ENCODE measurements at regions not wholly inside any gene's neighbourhood (a gene's known extent, or its start where the extent isn't known, plus 50 kb on each side); places are given as distances from the start of the nearest gene placed in this dataset.

GRCh38 chr2:216563646-216564045 is 65.0 kb downstream of the RPL37A start:
- no peak overlapping the region for H3K4me3 ChIP-seq
- no peaks in the 10 kb centered on the region for H4K20me1 ChIP-seq
- no peak overlapping the region for H3K9ac ChIP-seq
- no peak for TF ChIP-seq Cebpa-rat (IDR thresholded peaks at IDR 0.05)
- peaks cover 4% of the 10 kb centered on the region; the same call in 1 of the 2 replicates for H3K9me3 ChIP-seq
- no peaks in the 10 kb centered on the region for H3K36me3 ChIP-seq
- no peak overlapping the region for H3K4me2 ChIP-seq
- H3K27ac ChIP-seq = no peak overlapping the region
- H3K27me3 ChIP-seq = no peaks in the 10 kb centered on the region
- H3K4me1 ChIP-seq = no peaks in the 10 kb centered on the region

- Histone ChIP-seq H3K27me3 (no peaks in the 10 kb centered on the region), H3K36me3 (no peaks in the 10 kb centered on the region), H3K27ac (no peak overlapping the region), H3K9me3 (peaks cover 4% of the 10 kb centered on the region; the same call in 1 of the 2 replicates), H3K9ac (no peak overlapping the region), H4K20me1 (no peaks in the 10 kb centered on the region), H3K4me3 (no peak overlapping the region), H3K4me2 (no peak overlapping the region), H3K4me1 (no peaks in the 10 kb centered on the region)
- no peak for TF ChIP-seq Cebpa-rat (IDR thresholded peaks at IDR 0.05)
Measured at GRCh38 chr2:216564611-216565010, 66.0 kb downstream of the RPL37A start.

- H3K9ac ChIP-seq = no peak overlapping the region
- H3K36me3 ChIP-seq = no peaks in the 10 kb centered on the region
- no peaks in the 10 kb centered on the region for H3K4me1 ChIP-seq
- H3K27ac ChIP-seq = no peak overlapping the region
- H4K20me1 ChIP-seq = no peaks in the 10 kb centered on the region
- no peaks in the 10 kb centered on the region for H3K27me3 ChIP-seq
- H3K4me2 ChIP-seq = no peak overlapping the region
- H3K9me3 ChIP-seq = peaks cover 12% of the 10 kb centered on the region
- TF ChIP-seq Cebpa-rat (IDR thresholded peaks at IDR 0.05) = no peak
- H3K4me3 ChIP-seq = no peak overlapping the region
Measured at GRCh38 chr2:216565956-216566355, 67.3 kb upstream of the IGFBP2 start.

GRCh38 chr2:216568576-216568975 is 64.6 kb upstream of the IGFBP2 start:
- Histone ChIP-seq H4K20me1 (no peaks in the 10 kb centered on the region), H3K27me3 (no peaks in the 10 kb centered on the region), H3K9me3 (peaks cover 22% of the 10 kb centered on the region), H3K4me1 (no peaks in the 10 kb centered on the region), H3K27ac (no peak overlapping the region), H3K4me2 (no peak overlapping the region), H3K4me3 (no peak overlapping the region), H3K36me3 (no peaks in the 10 kb centered on the region), H3K9ac (no peak overlapping the region)
- TF ChIP-seq Cebpa-rat (IDR thresholded peaks at IDR 0.05) = no peak

GRCh38 chr2:216569765-216570164 is 63.5 kb upstream of the IGFBP2 start:
- Histone ChIP-seq H3K4me2 (no peak overlapping the region), H4K20me1 (no peaks in the 10 kb centered on the region), H3K36me3 (no peaks in the 10 kb centered on the region), H3K4me3 (no peak overlapping the region), H3K4me1 (no peaks in the 10 kb centered on the region), H3K27me3 (no peaks in the 10 kb centered on the region), H3K27ac (no peak overlapping the region), H3K9ac (no peak overlapping the region), H3K9me3 (peaks cover 22% of the 10 kb centered on the region)
- TF ChIP-seq Cebpa-rat (IDR thresholded peaks at IDR 0.05) = no peak

- no peak overlapping the region for H3K27ac ChIP-seq
- H3K9me3 ChIP-seq = peaks cover 18% of the 10 kb centered on the region
- no peaks in the 10 kb centered on the region for H3K36me3 ChIP-seq
- H3K9ac ChIP-seq = no peak overlapping the region
- no peaks in the 10 kb centered on the region for H3K4me1 ChIP-seq
- TF ChIP-seq Cebpa-rat (IDR thresholded peaks at IDR 0.05) = no peak
- no peaks in the 10 kb centered on the region for H3K27me3 ChIP-seq
- no peak overlapping the region for H3K4me3 ChIP-seq
- H4K20me1 ChIP-seq = no peaks in the 10 kb centered on the region
- H3K4me2 ChIP-seq = no peak overlapping the region
Measured at GRCh38 chr2:216570357-216570756, 62.9 kb upstream of the IGFBP2 start.

- Histone ChIP-seq H3K4me2 (no peak overlapping the region), H3K9me3 (peaks cover 18% of the 10 kb centered on the region), H4K20me1 (no peaks in the 10 kb centered on the region), H3K4me3 (no peak overlapping the region), H3K27me3 (no peaks in the 10 kb centered on the region), H3K36me3 (no peaks in the 10 kb centered on the region), H3K4me1 (no peaks in the 10 kb centered on the region), H3K27ac (no peak overlapping the region), H3K9ac (no peak overlapping the region)
- no peak for TF ChIP-seq Cebpa-rat (IDR thresholded peaks at IDR 0.05)
Measured at GRCh38 chr2:216571178-216571908, 61.9 kb upstream of the IGFBP2 start.

GRCh38 chr2:216571909-216572513 is 61.2 kb upstream of the IGFBP2 start:
- Histone ChIP-seq H3K4me3 (no peak overlapping the region), H3K27me3 (no peaks in the 10 kb centered on the region), H3K4me1 (no peaks in the 10 kb centered on the region; the same call in 1 of the 2 replicates), H3K9me3 (peaks cover 18% of the 10 kb centered on the region), H3K36me3 (no peaks in the 10 kb centered on the region), H3K9ac (no peak overlapping the region), H4K20me1 (no peaks in the 10 kb centered on the region), H3K27ac (no peak overlapping the region), H3K4me2 (no peak overlapping the region)
- no peak for TF ChIP-seq Cebpa-rat (IDR thresholded peaks at IDR 0.05)

- Histone ChIP-seq H3K4me1 (no peaks in the 10 kb centered on the region; the same call in 1 of the 2 replicates), H3K36me3 (no peaks in the 10 kb centered on the region), H3K4me3 (no peak overlapping the region), H3K27me3 (no peaks in the 10 kb centered on the region), H3K27ac (no peak overlapping the region), H3K9me3 (peaks cover 18% of the 10 kb centered on the region), H3K9ac (no peak overlapping the region), H3K4me2 (no peak overlapping the region), H4K20me1 (no peaks in the 10 kb centered on the region)
- TF ChIP-seq Cebpa-rat (IDR thresholded peaks at IDR 0.05) = no peak
Measured at GRCh38 chr2:216572582-216573578, 60.3 kb upstream of the IGFBP2 start.
